ENCODE measurements at regions not wholly inside any gene's neighbourhood (a gene's known extent, or its start where the extent isn't known, plus 50 kb on each side); places are given as distances from the start of the nearest gene placed in this dataset.

DNA sequence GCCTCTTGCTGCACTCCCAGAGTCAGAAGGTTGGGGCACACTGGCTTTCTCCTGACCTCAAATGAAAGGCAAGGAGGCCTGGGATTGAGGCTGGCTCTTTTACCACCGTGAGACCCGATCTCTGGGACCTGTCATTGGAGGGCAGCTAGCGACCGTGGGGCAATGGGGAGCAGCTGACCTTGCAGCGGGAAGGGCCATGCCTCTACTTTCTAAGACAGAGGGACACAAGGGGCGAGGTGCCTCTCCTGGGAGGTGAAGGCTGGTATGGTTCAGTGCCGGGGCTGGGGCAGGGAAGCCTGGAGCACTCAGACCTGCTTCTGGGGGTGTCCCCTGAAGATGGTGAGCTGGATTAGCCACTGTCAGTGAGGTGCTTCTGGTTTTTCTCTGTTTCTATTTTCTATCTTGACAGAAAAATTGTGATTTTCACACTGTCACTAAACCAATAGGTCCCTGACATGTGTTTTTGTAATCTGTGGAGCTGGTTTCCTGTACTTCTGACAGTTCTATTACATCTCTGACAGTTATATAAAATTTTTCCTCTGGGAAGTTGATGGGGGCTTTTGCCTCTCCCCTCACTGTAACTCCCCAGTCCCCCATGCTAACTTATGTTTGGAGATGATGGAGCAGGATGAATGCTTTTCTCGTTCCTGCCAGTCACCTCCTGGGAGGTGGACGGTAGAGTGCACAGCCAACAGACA lies 340.8 kb downstream of the RPS24 start:
- Histone ChIP-seq H3K27me3 (ENCODE audit: insufficient read depth in 3 of 3, low read length in 2 of 3) (no peaks in the 10 kb centered on the region), H3K27ac (no peak overlapping the region), H3K9me3 (no peaks in the 10 kb centered on the region), H3K4me3 (no peak overlapping the region), H3K4me1 (no peaks in the 10 kb centered on the region), H3K36me3 (ENCODE audit: insufficient read depth in 1 of 2, low read depth in 1 of 2) (no peaks in the 10 kb centered on the region)
- TF ChIP-seq, protein P1, sequence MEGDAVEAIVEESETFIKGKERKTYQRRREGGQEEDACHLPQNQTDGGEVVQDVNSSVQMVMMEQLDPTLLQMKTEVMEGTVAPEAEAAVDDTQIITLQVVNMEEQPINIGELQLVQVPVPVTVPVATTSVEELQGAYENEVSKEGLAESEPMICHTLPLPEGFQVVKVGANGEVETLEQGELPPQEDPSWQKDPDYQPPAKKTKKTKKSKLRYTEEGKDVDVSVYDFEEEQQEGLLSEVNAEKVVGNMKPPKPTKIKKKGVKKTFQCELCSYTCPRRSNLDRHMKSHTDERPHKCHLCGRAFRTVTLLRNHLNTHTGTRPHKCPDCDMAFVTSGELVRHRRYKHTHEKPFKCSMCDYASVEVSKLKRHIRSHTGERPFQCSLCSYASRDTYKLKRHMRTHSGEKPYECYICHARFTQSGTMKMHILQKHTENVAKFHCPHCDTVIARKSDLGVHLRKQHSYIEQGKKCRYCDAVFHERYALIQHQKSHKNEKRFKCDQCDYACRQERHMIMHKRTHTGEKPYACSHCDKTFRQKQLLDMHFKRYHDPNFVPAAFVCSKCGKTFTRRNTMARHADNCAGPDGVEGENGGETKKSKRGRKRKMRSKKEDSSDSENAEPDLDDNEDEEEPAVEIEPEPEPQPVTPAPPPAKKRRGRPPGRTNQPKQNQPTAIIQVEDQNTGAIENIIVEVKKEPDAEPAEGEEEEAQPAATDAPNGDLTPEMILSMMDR (IDR thresholded peaks at IDR 0.05): no peak
- 89 to 92% (median 91%) methylated on average over 9 of the region's 9 CpGs for WGBS, 3 donors
- no peak for ATAC-seq
- intact Hi-C loops (cut with DNase I): no loop called here
- no peak for DNase-seq

DNA sequence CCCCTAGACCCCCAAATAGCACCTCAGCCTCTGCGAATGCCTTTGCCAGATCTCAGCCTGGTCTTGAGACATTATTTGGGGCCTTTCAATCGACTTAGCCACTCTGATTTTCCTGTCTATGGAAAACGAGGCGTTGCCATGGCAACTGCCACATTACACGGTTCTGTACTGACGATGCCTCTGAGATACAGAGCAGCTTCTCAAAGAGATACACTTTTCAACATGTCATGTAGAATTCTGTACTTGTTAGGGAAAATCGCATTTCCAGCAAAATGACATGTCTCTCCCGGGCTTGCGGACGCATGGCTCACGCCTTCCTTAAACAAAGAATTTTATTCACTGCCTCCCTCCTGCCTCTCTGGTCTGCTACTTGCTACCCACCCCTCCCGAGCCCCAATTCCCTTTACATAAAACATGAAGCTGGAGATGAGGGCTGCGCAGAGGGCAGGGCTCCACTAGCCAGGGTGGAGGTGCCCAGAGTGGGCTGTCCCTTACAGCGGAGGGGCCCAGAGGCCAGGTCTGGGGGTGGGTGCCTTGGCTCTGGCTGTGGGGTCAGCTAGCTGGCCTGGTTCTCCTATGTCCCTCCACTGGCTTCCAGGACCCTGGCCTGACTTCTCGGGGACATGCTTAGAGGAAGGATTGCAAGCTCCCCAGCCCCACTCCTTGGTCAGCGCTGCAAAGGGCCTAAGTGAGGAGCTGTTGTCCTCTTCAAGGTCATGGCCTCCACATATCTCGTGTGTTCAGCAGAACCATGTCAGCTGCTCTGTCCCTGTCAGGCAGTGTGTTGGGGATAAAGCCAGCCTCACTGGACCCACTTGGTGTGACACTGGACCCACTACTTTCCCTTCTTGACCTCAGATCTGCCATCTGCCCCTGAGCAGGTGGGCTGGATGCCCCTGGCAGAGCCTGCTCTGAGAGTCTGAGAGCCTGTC lies 342.5 kb downstream of the RPS24 start:
- TF ChIP-seq, protein P1 (IDR thresholded peaks at IDR 0.05): no peak
- Histone ChIP-seq H3K27ac (no peak overlapping the region), H3K4me1 (no peaks in the 10 kb centered on the region), H3K36me3 (ENCODE audit: insufficient read depth in 1 of 2, low read depth in 1 of 2) (no peaks in the 10 kb centered on the region), H3K9me3 (no peaks in the 10 kb centered on the region), H3K27me3 (ENCODE audit: insufficient read depth in 3 of 3, low read length in 2 of 3) (no peaks in the 10 kb centered on the region), H3K4me3 (no peak overlapping the region)
- ATAC-seq: no peak
- intact Hi-C loops (cut with DNase I): no loop called here
- no peak for DNase-seq
- 78 to 89% (median 82%) methylated on average over 17 of the region's 17 CpGs for WGBS, 3 donors

DNA sequence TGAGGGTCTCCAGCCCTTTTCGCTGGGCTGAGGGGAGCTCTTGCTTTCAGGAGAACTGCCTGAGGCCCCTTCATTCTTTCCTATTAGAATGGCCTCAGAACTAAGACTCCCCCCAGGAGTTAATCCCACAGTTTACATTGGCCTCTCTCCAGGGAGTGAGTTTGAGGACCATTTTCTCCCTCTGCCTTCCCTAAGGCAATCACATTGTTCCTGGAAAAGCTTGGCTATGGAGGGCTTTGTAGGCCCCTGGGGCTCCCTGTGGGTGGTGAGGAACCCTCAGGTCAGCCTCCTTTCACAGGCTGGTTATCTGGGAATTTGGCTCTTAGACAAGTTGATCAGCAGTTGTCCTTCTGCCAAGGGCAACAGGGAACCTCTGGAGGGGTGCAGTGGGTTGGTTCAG lies 343.7 kb downstream of the RPS24 start:
- Histone ChIP-seq H3K36me3 (ENCODE audit: insufficient read depth in 1 of 2, low read depth in 1 of 2) (no peaks in the 10 kb centered on the region), H3K4me1 (no peaks in the 10 kb centered on the region), H3K4me3 (no peak overlapping the region), H3K27ac (no peak overlapping the region), H3K27me3 (ENCODE audit: insufficient read depth in 3 of 3, low read length in 2 of 3) (peaks cover 0 to 5% (median 0%) of the 10 kb centered on the region in 3 donors), H3K9me3 (no peaks in the 10 kb centered on the region)
- intact Hi-C loops (cut with DNase I): no loop called here
- DNase-seq (no peak), ATAC-seq (no peak)
- 91 to 100% (median 94%) methylated on average over 1 of the region's 1 CpG for WGBS, 3 donors
- TF ChIP-seq, protein P1 (IDR thresholded peaks at IDR 0.05): no peak

DNA sequence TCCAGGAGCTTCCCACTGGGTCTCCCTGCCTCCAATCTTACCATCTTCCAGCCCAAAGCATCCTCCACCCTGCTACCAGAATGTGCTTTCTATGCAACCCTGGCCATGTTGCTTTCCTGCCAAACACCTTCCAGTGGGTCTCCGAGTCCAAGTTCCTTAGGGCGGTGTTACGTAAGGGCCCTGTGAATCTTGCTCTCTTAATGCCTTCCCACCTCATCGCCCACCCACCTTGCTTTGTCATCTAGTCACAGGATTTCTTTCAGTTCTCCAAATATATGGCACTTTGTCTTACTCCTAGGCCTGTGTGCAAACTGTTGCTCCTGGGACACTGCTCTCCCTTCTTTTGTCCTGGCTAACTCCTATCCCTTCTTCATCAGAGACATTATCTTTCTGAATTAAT lies 344.5 kb downstream of the RPS24 start:
- Histone ChIP-seq H3K27me3 (ENCODE audit: insufficient read depth in 3 of 3, low read length in 2 of 3) (peaks cover 0 to 5% (median 0%) of the 10 kb centered on the region in 3 donors), H3K4me3 (no peak overlapping the region), H3K9me3 (no peaks in the 10 kb centered on the region), H3K4me1 (no peaks in the 10 kb centered on the region), H3K27ac (no peak overlapping the region), H3K36me3 (ENCODE audit: insufficient read depth in 1 of 2, low read depth in 1 of 2) (no peaks in the 10 kb centered on the region)
- DNase-seq: no peak
- TF ChIP-seq, protein P1 (IDR thresholded peaks at IDR 0.05): no peak
- intact Hi-C loops (cut with DNase I): no loop called here
- 93 to 99% (median 94%) methylated on average over 4 of the region's 4 CpGs for WGBS, 3 donors
- no peak for ATAC-seq
